ENCODE measurements at regions not wholly inside any gene's neighbourhood (a gene's known extent, or its start where the extent isn't known, plus 50 kb on each side); places are given as distances from the start of the nearest gene placed in this dataset.

- no peak overlapping the region for H3K9ac ChIP-seq (ENCODE audit: low read length)
- ATAC-seq (ENCODE audit: low read depth) (no peak), DNase-seq (no peak)
- no peak overlapping the region for H2AFZ ChIP-seq (ENCODE audit: insufficient read depth, low read depth, low read length, poor library complexity, severe bottlenecking)
- H3K36me3 ChIP-seq (replicated peaks in 1 of 2; ENCODE audit: control extremely low read depth in 1 of 2, control insufficient read depth in 1 of 2, extremely low read depth in 1 of 2, insufficient read depth in 2 of 2, low read length in 1 of 2): no peaks in the 10 kb centered on the region
- Mint-ChIP-seq H3K27me3 (peaks cover 10% of the 10 kb centered on the region), H3K9me3 (ENCODE audit: insufficient read depth) (no peaks in the 10 kb centered on the region), H3K4me1 (peaks cover 10% of the 10 kb centered on the region), H3K4me3 (no peak overlapping the region), H3K27ac (no peak overlapping the region)
- TF ChIP-seq CTCF (IDR thresholded peaks at IDR 0.05): no peak
- TF ChIP-seq EZH2 (IDR thresholded peaks at IDR 0.05; ENCODE audit: borderline replicate concordance, insufficient read depth, low read depth, low read length, poor library complexity, severe bottlenecking): no peak
- H3K9me3 ChIP-seq (ENCODE audit: control extremely low read depth in 1 of 3, control insufficient read depth in 2 of 3, insufficient read depth in 1 of 3, low read length in 2 of 3): no peaks in the 10 kb centered on the region
- H3K79me2 ChIP-seq (ENCODE audit: control insufficient read depth, insufficient read depth, low read length): no peaks in the 10 kb centered on the region
- no peak overlapping the region for H3K4me3 ChIP-seq (ENCODE audit: control extremely low read depth in 1 of 5, extremely low read depth in 1 of 5, insufficient read depth in 1 of 5, low read depth in 2 of 5, low read length in 4 of 5)
- H3K27ac ChIP-seq (ENCODE audit: low read length in 2 of 2): no peak overlapping the region
- H3K27me3 ChIP-seq (replicated peaks in 1 of 4; ENCODE audit: control extremely low read depth in 1 of 4, control insufficient read depth in 3 of 4, insufficient read depth in 4 of 4, low read length in 3 of 4): peaks cover 0 to 9% (median 2%) of the 10 kb centered on the region in 4 experiments
- intact Hi-C loops (cut with micrococcal nuclease): no loop called here
- ChIA-PET CTCF (no interaction called here), POLR2A (interaction anchor here (0.7 kb wide), 1 partner anchor 88 kb away, joined by 4 read pairs; no protein-coding TSS in a partner anchor)
- H3K4me1 ChIP-seq (ENCODE audit: control insufficient read depth in 2 of 2, insufficient read depth in 2 of 2, low read length in 2 of 2): peaks cover 4 to 6% of the 10 kb centered on the region in 2 donors
- no peaks in the 10 kb centered on the region for H4K20me1 ChIP-seq (ENCODE audit: control insufficient read depth, insufficient read depth, low read length, poor library complexity, severe bottlenecking)
- H3K4me2 ChIP-seq (replicated peaks; ENCODE audit: low read depth, low read length, poor library complexity, severe bottlenecking): no peak overlapping the region
These were observed 53.7 kb upstream of the DUSP5 start for GRCh38 chr10:110444004-110444337.

- Histone ChIP-seq H3K4me1 (ENCODE audit: control insufficient read depth in 2 of 2, insufficient read depth in 2 of 2, low read length in 2 of 2) (peaks cover 4 to 6% of the 10 kb centered on the region in 2 donors), H2AFZ (ENCODE audit: insufficient read depth, low read depth, low read length, poor library complexity, severe bottlenecking) (no peak overlapping the region), H3K27me3 (replicated peaks in 1 of 4; ENCODE audit: control extremely low read depth in 1 of 4, control insufficient read depth in 3 of 4, insufficient read depth in 4 of 4, low read length in 3 of 4) (peaks cover 0 to 9% (median 2%) of the 10 kb centered on the region in 4 experiments), H3K79me2 (ENCODE audit: control insufficient read depth, insufficient read depth, low read length) (no peaks in the 10 kb centered on the region), H3K4me2 (replicated peaks; ENCODE audit: low read depth, low read length, poor library complexity, severe bottlenecking) (no peak overlapping the region), H3K9me3 (ENCODE audit: control extremely low read depth in 1 of 3, control insufficient read depth in 2 of 3, insufficient read depth in 1 of 3, low read length in 2 of 3) (no peaks in the 10 kb centered on the region), H4K20me1 (ENCODE audit: control insufficient read depth, insufficient read depth, low read length, poor library complexity, severe bottlenecking) (no peaks in the 10 kb centered on the region), H3K36me3 (replicated peaks in 1 of 2; ENCODE audit: control extremely low read depth in 1 of 2, control insufficient read depth in 1 of 2, extremely low read depth in 1 of 2, insufficient read depth in 2 of 2, low read length in 1 of 2) (no peaks in the 10 kb centered on the region), H3K27ac (ENCODE audit: low read length in 2 of 2) (no peak overlapping the region), H3K9ac (ENCODE audit: low read length) (no peak overlapping the region), H3K4me3 (ENCODE audit: control extremely low read depth in 1 of 5, extremely low read depth in 1 of 5, insufficient read depth in 1 of 5, low read depth in 2 of 5, low read length in 4 of 5) (no peak overlapping the region)
- CTCF ChIA-PET: no interaction called here
- no peaks in the 10 kb centered on the region for H3K9me3 Mint-ChIP-seq (ENCODE audit: insufficient read depth)
- ATAC-seq (ENCODE audit: low read depth) (no peak), DNase-seq (no peak)
- intact Hi-C loops (cut with micrococcal nuclease): no loop called here
- no peak overlapping the region for H3K4me3 Mint-ChIP-seq
- POLR2A ChIA-PET: no interaction called here
- H3K27me3 Mint-ChIP-seq: peaks cover 11% of the 10 kb centered on the region
- 83% methylated on average over 6 of the region's 6 CpGs for WGBS (ENCODE audit: insufficient coverage)
- no peak overlapping the region for H3K27ac Mint-ChIP-seq
- peaks cover 10% of the 10 kb centered on the region for H3K4me1 Mint-ChIP-seq
- TF ChIP-seq CTCF (IDR thresholded peaks at IDR 0.05) (no peak), EZH2 (IDR thresholded peaks at IDR 0.05; ENCODE audit: borderline replicate concordance, insufficient read depth, low read depth, low read length, poor library complexity, severe bottlenecking) (no peak)
These were observed 51.8 kb upstream of the DUSP5 start for GRCh38 chr10:110445871-110446270.

All from B cell (primary cell).